Effector CD4-positive, alpha-beta T cell (primary cell): ENCODE measurements at regions not wholly inside any gene's neighbourhood (a gene's known extent, or its start where the extent isn't known, plus 50 kb on each side); places are given as distances from the start of the nearest gene placed in this dataset.
A peak's percentile ranks its signal among the peaks of the same experiment; 100 is the strongest.
"Not testable (repeated sequence)": the region's sequence is repeated elsewhere in the genome, so short reads cannot be mapped to it uniquely, and the experiment has no call there.

Source experiments
- DNase-seq: peaks from one replicate; pipeline ENCODE4 v3.0.0-alpha.2; 2020

DNA sequence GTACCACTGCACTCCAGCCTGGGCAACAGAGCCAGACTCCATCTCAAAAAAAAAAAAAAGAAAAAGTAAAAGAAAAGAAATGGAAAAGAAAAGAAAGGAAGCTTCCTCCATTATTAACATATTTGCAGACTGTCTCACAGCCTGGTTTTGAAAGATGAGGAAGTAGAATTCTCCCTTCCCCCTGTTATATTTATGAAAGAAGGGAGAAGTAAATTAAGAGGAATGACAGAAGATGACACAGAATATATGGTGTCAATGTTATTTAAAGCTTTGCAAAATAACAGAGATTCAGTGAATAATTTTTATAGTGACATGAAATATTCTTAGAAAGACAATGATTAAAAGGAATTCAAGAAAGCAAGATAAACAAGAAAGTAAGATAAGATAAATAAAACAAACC, 83.7 kb upstream of the PRSS16 start:
- no peak for DNase-seq

DNA sequence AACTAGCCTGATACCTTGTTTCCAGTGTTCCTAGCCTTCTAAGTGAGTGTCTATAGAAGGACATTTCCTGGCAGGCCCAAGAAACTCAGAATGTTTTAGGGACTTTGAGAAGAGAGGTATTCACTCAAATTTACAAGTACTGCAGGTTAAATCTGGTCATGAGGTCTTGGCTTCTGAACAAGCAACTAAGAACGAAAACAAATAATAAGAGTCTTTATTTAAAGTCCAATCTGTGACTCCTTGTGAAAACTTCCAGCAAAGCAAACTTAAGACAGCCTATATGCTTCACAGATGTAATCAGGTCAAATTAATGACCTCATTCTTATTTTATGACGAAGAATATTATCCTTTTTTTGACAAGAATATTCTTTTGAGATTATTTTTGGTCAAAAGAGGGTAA, 79.4 kb upstream of the PRSS16 start:
- DNase-seq, result no peak

- no peak for DNase-seq
Observed at GRCh38 chr6:27168586-27169443, 78.7 kb upstream of the PRSS16 start.

GRCh38 chr6:27172524-27173231, 74.8 kb upstream of the PRSS16 start:
- DNase-seq, result not testable (repeated sequence)

DNA sequence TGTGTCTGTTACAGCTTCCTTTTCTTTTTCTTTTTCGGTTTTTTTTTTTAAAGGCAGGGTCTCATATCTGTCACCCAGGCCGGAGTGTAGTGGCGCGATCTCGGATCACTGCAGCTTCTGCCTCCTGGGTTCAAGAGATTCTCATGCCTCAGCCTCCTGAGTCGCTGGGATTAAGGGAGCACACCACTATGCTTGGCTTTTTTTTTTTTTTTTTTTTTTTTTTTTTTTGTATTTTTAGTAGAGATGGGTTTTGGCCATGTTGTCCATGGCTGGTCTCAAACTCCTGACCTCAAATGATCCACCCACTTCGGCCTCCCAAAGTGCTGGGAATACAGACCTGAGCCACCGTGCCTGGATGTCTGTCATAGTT, 74.3 kb upstream of the PRSS16 start:
- DNase-seq, result not testable (repeated sequence)

DNA sequence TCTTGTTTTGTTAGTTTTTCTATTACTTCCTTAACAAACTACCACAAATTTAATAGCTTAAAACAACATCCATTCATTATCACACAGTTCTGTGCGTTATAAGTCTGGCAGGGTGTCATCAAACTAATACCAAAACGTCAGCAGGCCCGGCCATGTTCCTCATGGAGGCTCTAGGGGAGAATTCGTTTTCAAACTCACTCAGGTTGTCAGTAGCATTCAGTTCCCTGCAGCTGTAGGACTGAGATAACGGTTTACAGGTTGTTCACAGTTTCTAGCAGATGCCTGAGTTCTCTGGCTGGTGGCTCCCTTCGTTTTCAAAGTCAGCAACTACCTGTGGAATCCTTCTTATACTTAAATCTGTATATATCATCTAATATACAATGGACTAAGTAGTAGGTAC, 72.5 kb upstream of the PRSS16 start:
- no peak for DNase-seq

- DNase-seq, result no peak
Observed at GRCh38 chr6:27176096-27176495, 71.4 kb upstream of the PRSS16 start.

DNA sequence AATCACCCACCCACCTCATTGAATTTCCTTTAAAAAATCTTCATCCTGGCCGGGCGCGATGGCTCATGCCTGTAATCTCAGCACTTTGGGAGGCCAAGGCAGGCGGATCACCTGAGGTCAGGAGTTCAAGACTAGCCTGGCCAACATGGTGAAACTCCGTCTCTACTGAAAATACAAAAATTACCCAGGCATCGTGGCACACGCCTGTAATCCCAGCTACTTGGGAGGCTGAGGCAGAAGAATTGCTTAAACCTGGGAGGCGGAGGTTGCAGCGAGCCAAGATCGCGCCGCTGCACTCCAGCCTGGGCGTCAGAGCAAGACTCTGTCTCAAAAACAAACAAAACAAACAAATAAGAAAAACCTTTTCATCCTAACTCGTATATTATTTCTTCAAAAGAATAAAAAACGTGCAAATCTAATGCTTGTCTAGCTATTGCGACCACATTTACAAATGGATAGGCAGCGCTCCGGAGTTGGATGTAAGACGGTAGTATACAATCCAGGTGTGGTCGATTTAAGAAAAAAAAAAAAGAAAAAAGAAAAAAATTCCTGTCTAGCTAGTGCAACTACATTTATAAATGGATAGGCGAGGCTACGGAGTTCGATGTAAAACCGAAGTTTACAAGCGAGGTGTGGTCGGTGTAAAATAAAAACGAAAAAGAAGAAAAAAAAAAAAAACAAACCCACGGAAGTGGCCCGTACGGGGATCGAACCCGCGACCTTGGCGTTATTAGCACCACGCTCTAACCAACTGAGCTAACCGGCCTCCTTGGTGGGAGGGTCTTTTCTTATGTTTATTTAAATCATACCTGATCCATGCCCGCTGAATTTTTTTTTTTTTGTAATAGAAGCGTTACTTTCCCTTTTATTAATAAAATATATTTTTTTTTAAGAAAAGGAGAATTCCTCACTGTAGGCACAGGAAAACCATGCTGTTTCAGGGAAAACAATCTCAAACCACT, 70.7 kb upstream of the PRSS16 start:
- peak; percentile 53 for DNase-seq

GRCh38 chr6:27177485-27178406, 69.8 kb upstream of the PRSS16 start:
- DNase-seq, result peak; percentile 53

DNA sequence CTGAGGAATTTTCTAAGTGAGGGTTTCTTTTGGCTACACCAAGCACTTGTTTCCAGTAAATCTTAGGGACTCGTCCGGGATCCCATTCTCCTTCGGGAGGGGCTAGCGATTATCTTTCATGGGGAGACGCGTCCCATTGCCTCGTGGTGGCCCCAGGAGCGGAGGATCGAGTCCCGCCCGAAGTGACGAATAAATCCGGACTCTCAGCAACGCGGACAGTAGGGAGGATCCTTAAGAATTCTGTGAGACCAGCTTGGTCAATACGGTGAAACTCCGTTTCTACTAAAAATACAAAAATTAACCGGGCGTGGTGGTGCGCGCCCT, 69.1 kb upstream of the PRSS16 start:
- DNase-seq, result no peak

DNA sequence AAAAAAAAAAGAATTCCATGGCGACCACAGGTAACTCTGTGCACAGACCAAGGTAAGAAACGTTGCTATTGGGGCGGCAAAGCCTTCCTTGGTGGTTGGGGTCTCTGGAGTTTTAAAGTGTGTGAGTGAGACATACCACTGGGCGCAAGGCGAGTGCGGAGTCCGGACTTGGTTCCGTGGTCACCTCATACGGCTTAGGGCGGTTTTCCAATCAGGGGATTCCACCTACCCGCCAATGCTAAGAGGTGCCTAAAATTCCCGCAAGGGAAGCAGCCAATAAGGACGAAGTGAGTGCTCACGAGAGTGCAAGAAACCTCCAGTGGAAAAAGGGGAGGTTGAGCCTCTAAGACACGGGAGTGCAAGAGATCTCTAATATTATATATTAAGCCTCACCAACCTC, 68.6 kb upstream of the PRSS16 start:
- DNase-seq, result no peak

DNA sequence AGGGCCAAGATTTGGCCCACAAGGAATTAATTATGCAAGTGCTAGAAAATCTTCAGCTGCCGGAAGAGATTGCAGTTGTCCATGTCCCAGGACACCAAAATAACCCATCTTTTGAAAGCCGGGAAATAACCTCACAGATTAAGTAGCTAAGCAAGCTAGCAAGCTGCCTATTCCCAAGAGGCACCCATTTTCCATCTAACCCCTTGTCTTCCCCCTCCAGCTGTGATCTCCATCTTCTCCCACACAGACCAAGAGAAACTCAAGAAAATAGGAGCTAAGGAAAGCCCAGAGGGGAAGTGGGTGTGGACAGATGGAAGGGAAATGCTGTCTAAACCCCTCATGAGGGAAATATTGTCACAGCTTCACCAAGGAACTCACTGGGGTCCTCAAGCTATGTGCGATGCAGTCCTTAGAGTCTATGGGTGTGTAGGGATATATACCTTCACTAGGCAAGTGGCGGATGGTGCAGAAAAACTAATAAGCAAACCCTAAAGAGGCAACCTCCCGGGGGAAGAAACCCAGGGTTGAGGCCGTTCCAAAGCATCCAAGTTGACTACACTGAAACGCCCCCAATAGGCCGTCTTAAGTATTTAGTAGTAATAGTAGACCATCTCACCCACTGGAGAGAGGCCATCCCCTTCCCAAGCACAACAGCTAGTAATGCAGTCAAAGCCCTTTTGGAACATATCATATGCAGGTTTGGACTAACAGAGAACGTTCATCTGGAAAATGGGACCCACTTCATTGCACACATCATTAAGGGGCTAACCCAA, 64.3 kb upstream of the PRSS16 start:
- DNase-seq, result no peak

DNA sequence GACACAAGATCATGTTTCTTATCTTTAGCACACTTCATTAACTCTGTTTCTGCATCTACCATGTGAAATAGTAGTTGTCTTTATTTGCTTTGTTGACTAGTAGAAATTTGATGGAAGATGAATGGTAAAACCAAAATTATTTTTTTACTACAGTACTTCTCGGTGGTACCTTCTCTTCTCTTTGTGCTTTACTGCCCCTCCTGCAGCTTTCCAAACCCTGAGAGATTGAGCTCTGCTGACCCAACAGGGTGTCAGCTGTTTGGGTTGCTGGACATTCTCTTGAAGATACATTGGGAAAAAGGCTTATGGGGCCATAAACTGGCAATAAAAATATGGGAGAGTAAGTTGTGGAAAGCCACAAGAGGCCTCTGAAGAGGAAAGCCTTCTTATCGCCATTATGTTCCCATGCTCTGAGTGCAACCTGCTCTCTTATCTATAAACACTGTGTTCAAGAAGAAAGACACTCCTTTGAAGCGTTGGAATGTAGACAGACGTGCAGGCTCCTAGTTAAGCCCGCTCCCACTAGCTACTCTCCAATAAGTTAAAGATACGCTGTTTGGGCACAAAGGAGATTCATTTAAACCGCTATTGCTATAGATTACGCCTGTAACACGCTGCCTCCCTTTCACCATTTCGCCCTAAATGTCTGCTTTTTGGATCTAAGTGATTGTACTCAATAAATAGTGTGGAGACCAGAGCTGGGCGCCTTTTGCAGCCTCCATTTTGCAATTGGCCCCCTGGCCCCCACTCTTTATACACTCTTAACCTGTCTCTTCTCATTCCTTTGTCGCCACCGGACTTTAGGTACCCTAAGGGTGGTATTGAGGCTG, 60.1 kb upstream of the PRSS16 start:
- no peak for DNase-seq

DNA sequence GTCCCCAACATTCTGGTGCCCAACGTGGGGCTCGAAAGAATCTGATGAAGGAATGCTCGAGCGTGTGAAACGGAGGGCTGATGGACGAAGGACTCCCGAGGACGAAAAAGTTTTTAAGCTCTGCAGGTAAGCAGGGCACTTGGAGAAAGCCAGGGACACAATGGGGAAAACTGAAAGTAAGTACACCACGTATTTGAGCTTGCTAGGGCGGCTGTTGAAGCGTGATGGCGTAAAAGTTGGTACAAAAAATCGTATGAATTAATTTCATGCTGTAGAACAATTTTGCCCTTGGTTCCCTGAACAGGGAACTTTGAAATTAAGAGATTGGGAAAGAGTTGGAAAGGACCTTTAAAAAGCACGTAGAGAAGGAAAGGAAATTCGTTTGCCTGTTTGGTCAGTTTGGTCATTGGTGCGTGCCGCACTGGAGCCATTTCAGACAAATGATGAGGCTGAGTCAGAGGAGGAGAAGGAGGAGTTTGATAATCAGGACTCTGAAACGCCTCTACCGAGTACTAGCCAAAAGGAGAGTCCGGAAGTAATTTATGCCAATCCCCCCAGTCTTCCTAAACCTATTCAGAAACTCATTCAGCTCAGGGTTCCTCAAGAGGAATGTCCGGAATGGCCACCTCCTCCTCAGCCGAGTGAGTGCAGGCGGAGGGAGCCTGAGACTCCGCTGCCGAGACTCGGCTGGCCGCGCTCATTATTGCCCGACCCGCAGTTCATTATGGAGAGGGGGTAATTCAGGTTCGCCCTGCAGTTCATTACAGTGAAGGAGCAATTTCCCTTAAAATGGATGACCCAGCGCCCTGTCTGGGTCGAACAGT, 59.2 kb upstream of the PRSS16 start:
- DNase-seq, result peak; percentile 9

- peak; percentile 17 for DNase-seq
Observed at GRCh38 chr6:27188885-27189418, 58.5 kb upstream of the PRSS16 start.

GRCh38 chr6:27190126-27190525, 57.4 kb upstream of the PRSS16 start:
- no peak for DNase-seq

- not testable (repeated sequence) for DNase-seq
Observed at GRCh38 chr6:27194453-27194852, 53.0 kb upstream of the PRSS16 start.

GRCh38 chr6:27195547-27195946, 52.0 kb upstream of the PRSS16 start:
- DNase-seq, result not testable (repeated sequence)
